Activated CD8-positive, alpha-beta memory T cell treated with anti-CD3 and anti-CD28 coated beads for 36 hours (primary cell): ENCODE measurements at regions not wholly inside any gene's neighbourhood (a gene's known extent, or its start where the extent isn't known, plus 50 kb on each side); places are given as distances from the start of the nearest gene placed in this dataset.
"Not testable (repeated sequence)": the region's sequence is repeated elsewhere in the genome, so short reads cannot be mapped to it uniquely, and the experiment has no call there.

Experiments
- CTCF ChIA-PET: fragments of 350-600 bp; sonication (Branson Sonifier 250); formaldehyde crosslinking; loops from one replicate; lab custom pipeline; 2021; ENCODE audit warnings: antibody characterized with exemption; lab: Charles Lee
- POLR2A ChIA-PET: fragments of 350-600 bp; sonication (Branson Sonifier 250); formaldehyde crosslinking; loops from one replicate; lab custom pipeline; 2021; ENCODE audit warnings: antibody characterized with exemption; lab: Charles Lee

- ChIA-PET CTCF (no interaction called here), POLR2A (interaction anchor here (0.6 kb wide), 1 partner anchor 125 kb away, joined by 8 read pairs; no protein-coding TSS in a partner anchor)
Measured at GRCh38 chr12:46674129-46674528, 151.7 kb downstream of the SLC38A4 start.

GRCh38 chr12:46671102-46671501 lies 154.7 kb downstream of the SLC38A4 start:
- ChIA-PET CTCF (no interaction called here), POLR2A (no interaction called here)

GRCh38 chr12:46670636-46671035 lies 155.2 kb downstream of the SLC38A4 start:
- POLR2A ChIA-PET = no interaction called here
- CTCF ChIA-PET = no interaction called here

- CTCF ChIA-PET = no interaction called here
- POLR2A ChIA-PET = no interaction called here
Measured at GRCh38 chr12:46669720-46670119, 156.1 kb downstream of the SLC38A4 start.

GRCh38 chr12:46667551-46667950 lies 158.2 kb downstream of the SLC38A4 start:
- POLR2A ChIA-PET = no interaction called here
- CTCF ChIA-PET = no interaction called here

GRCh38 chr12:46664761-46665287 lies 161.0 kb downstream of the SLC38A4 start:
- CTCF ChIA-PET = no interaction called here
- POLR2A ChIA-PET = no interaction called here

GRCh38 chr12:46663318-46663717 lies 162.5 kb downstream of the SLC38A4 start:
- ChIA-PET POLR2A (no interaction called here), CTCF (no interaction called here)

- ChIA-PET CTCF (interaction anchor here (0.6 to 1.6 kb wide), 4 partner anchors 275 to 533 kb away, joined by 3 to 4 read pairs (median 3); no protein-coding TSS in a partner anchor), POLR2A (interaction anchor here (1.0 kb wide), 1 partner anchor 146 kb away, joined by 3 read pairs; no protein-coding TSS in a partner anchor)
Measured at GRCh38 chr12:46661110-46661845, 164.5 kb downstream of the SLC38A4 start.

GRCh38 chr12:46660719-46661109 lies 165.1 kb downstream of the SLC38A4 start:
- ChIA-PET POLR2A (interaction anchor here (1.0 kb wide), 1 partner anchor 146 kb away, joined by 3 read pairs; no protein-coding TSS in a partner anchor), CTCF (interaction anchor here (1.1 to 1.6 kb wide), 2 partner anchors 277 to 533 kb away, joined by 3 to 4 read pairs; no protein-coding TSS in a partner anchor)

GRCh38 chr12:46660276-46660675 lies 165.5 kb downstream of the SLC38A4 start:
- ChIA-PET CTCF (no interaction called here), POLR2A (no interaction called here)

- ChIA-PET CTCF (no interaction called here), POLR2A (no interaction called here)
Measured at GRCh38 chr12:46659824-46660223, 166.0 kb downstream of the SLC38A4 start.

GRCh38 chr12:46659032-46659650 lies 166.7 kb downstream of the SLC38A4 start:
- POLR2A ChIA-PET = no interaction called here
- CTCF ChIA-PET = no interaction called here

GRCh38 chr12:46657453-46658411 lies 168.1 kb downstream of the SLC38A4 start:
- ChIA-PET CTCF (interaction anchor here (0.7 kb wide), 1 partner anchor 533 kb away, joined by 3 read pairs; no protein-coding TSS in a partner anchor), POLR2A (no interaction called here)

GRCh38 chr12:46655984-46656383 lies 169.8 kb downstream of the SLC38A4 start:
- CTCF ChIA-PET, POLR2A ChIA-PET: not testable (repeated sequence)

GRCh38 chr12:46653311-46653710 lies 172.5 kb downstream of the SLC38A4 start:
- ChIA-PET POLR2A (no interaction called here), CTCF (no interaction called here)

GRCh38 chr12:46652692-46653091 lies 173.1 kb downstream of the SLC38A4 start:
- POLR2A ChIA-PET = no interaction called here
- CTCF ChIA-PET = no interaction called here

- POLR2A ChIA-PET = no interaction called here
- CTCF ChIA-PET = no interaction called here
Measured at GRCh38 chr12:46650688-46651087, 175.1 kb downstream of the SLC38A4 start.

- POLR2A ChIA-PET = no interaction called here
- CTCF ChIA-PET = no interaction called here
Measured at GRCh38 chr12:46649433-46649832, 176.4 kb downstream of the SLC38A4 start.

GRCh38 chr12:46647034-46647433 lies 178.8 kb downstream of the SLC38A4 start:
- ChIA-PET CTCF (no interaction called here), POLR2A (no interaction called here)
